Osteoblast (primary cell): ENCODE measurements at regions not wholly inside any gene's neighbourhood (a gene's known extent, or its start where the extent isn't known, plus 50 kb on each side); places are given as distances from the start of the nearest gene placed in this dataset.

Source experiments
- DNase-seq: peaks from one replicate; pipeline ENCODE4 v3.0.0; 2011; ENCODE audit warnings: low spot score, mixed read lengths; ENCODE audit not compliant: insufficient read length; ENCODE audit errors: missing footprints
- H2AFZ ChIP-seq: 2 replicates; pipeline ENCODE4 v1.6.0; 2011; ENCODE audit warnings: mild to moderate bottlenecking, low read length
- H3K27ac ChIP-seq: 2 replicates; pipeline ENCODE4 v1.5.1; 2011; ENCODE audit warnings: mild to moderate bottlenecking, low read depth, low read length, moderate library complexity
- H3K27me3 ChIP-seq: 2 replicates; pipeline ENCODE4 v1.6.0; 2012; ENCODE audit warnings: mild to moderate bottlenecking, control low read depth, inconsistent platforms, low read length, moderate library complexity; ENCODE audit not compliant: insufficient read depth
- H3K36me3 ChIP-seq: 2 replicates; pipeline ENCODE4 v1.5.1; 2011; ENCODE audit warnings: mild to moderate bottlenecking, low read length, control low read depth, moderate library complexity; ENCODE audit not compliant: insufficient read depth
- H3K4me1 ChIP-seq: 2 replicates; pipeline ENCODE4 v1.5.1; 2011; ENCODE audit warnings: mild to moderate bottlenecking, low read length, control low read depth, moderate library complexity; ENCODE audit not compliant: insufficient read depth
- H3K4me2 ChIP-seq: 2 replicates; pipeline ENCODE4 v1.6.0; 2011; ENCODE audit warnings: mild to moderate bottlenecking, low read length; ENCODE audit not compliant: insufficient read depth
- H3K4me3 ChIP-seq: fragments of 200-600 bp; sonication (generic); 3 replicates; pipeline ENCODE4 v1.5.1; 2012; ENCODE audit warnings: mild to moderate bottlenecking, low read length, inconsistent platforms; ENCODE audit not compliant: insufficient read depth
- H3K79me2 ChIP-seq: 2 replicates; pipeline ENCODE4 v1.6.0; 2012; ENCODE audit warnings: mild to moderate bottlenecking, low read length, control low read depth, inconsistent platforms; ENCODE audit not compliant: insufficient read depth
- H3K9me3 ChIP-seq: 2 replicates; pipeline ENCODE4 v1.5.1; 2011; ENCODE audit warnings: low read depth, low read length, control low read depth
- H4K20me1 ChIP-seq: 2 replicates; pipeline ENCODE4 v1.6.0; 2012; ENCODE audit warnings: mild to moderate bottlenecking, low read length, control low read depth; ENCODE audit not compliant: insufficient read depth
- TF ChIP-seq, protein P1 (sequence below): IDR thresholded peaks from 2 replicates; pipeline ENCODE4 v1.5.1; 2011; ENCODE audit warnings: mild to moderate bottlenecking, low read depth, low read length, moderate library complexity; ENCODE audit errors: extremely low read depth

DNA sequence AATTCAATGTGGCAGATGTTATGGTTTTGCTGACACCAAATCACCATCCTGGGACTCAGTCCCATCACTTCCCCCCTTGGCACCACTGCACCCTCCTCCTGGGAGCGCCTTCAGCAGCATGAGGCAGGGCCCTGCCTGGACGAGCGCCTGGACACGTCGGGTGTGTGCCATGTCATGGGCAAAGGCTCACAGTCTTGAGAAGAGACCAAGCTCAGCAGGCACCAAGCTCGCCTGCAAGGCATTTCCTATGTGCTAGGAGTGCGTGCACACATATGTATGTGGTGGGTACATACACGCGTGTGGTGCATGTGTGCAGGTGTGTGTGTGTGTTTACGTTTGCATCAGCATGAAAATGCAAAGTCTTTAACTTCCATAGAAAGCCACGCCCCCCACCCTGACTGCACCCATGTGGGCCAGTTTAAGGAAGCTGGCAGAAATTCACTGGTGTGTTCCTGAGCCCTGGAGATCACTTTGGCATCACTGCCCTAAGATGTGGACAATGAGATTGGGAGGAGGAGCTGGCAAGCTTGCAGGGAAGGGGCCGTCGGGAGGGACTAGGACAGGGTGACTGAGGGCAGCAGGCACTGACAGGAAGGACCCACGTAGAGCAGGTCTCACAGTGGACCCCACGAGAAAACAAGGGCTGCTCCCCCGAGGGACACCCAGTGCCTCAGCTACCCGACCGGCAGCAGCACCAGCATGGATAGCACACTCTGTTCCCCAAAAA is 169.9 kb upstream of the PPP2R2D start:
- TF ChIP-seq, protein P1, sequence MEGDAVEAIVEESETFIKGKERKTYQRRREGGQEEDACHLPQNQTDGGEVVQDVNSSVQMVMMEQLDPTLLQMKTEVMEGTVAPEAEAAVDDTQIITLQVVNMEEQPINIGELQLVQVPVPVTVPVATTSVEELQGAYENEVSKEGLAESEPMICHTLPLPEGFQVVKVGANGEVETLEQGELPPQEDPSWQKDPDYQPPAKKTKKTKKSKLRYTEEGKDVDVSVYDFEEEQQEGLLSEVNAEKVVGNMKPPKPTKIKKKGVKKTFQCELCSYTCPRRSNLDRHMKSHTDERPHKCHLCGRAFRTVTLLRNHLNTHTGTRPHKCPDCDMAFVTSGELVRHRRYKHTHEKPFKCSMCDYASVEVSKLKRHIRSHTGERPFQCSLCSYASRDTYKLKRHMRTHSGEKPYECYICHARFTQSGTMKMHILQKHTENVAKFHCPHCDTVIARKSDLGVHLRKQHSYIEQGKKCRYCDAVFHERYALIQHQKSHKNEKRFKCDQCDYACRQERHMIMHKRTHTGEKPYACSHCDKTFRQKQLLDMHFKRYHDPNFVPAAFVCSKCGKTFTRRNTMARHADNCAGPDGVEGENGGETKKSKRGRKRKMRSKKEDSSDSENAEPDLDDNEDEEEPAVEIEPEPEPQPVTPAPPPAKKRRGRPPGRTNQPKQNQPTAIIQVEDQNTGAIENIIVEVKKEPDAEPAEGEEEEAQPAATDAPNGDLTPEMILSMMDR, result no peak

GRCh38 chr10:131731780-131732630 is 168.8 kb upstream of the PPP2R2D start:
- H3K79me2 ChIP-seq, result no peaks in the 10 kb centered on the region
- TF ChIP-seq, protein P1, result no peak
- no peaks in the 10 kb centered on the region for H4K20me1 ChIP-seq
- H3K27me3 ChIP-seq, result no peaks in the 10 kb centered on the region
- no peak overlapping the region for H3K4me3 ChIP-seq
- DNase-seq, result peak; percentile 61
- no peak overlapping the region for H3K27ac ChIP-seq
- H3K9me3 ChIP-seq, result no peaks in the 10 kb centered on the region
- no peaks in the 10 kb centered on the region for H3K36me3 ChIP-seq
- no peak overlapping the region for H3K4me2 ChIP-seq
- H3K4me1 ChIP-seq, result no peaks in the 10 kb centered on the region
- H2AFZ ChIP-seq, result no peak overlapping the region

More for the DNA sequence above, 169.9 kb upstream of the PPP2R2D start:
- Histone ChIP-seq H3K36me3 (no peaks in the 10 kb centered on the region), H3K4me1 (no peaks in the 10 kb centered on the region), H3K4me3 (no peak overlapping the region), H4K20me1 (no peaks in the 10 kb centered on the region), H2AFZ (no peak overlapping the region), H3K9me3 (no peaks in the 10 kb centered on the region), H3K27ac (no peak overlapping the region), H3K4me2 (no peak overlapping the region), H3K79me2 (no peaks in the 10 kb centered on the region), H3K27me3 (no peaks in the 10 kb centered on the region)
- DNase-seq, result no peak

DNA sequence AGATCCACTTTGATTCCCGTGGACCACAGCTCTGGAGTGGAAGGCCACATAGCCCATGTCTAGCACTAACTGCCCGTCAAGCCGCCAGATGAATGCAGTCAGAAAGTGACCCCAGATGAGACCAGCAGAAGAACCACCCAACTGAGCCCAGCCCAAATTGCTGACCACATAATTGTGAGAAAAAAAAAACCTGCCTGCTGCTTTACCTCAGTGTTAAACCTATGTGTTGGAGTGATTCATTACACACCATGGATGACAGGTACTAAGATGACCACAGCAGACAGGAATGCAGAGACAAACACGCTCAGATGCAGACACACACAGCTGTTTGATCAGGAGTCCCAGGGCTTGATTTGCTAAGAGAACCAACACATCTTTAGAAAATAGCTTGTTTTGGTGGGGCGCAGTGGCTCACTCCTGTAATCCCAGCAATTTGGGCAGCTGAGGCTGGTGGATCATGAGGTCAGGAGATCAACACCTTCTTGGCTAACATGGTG is 168.1 kb upstream of the PPP2R2D start:
- Histone ChIP-seq H3K36me3 (no peaks in the 10 kb centered on the region), H3K4me2 (no peak overlapping the region), H3K27me3 (no peaks in the 10 kb centered on the region), H3K79me2 (no peaks in the 10 kb centered on the region), H3K4me1 (no peaks in the 10 kb centered on the region), H3K27ac (no peak overlapping the region), H3K4me3 (no peak overlapping the region), H2AFZ (no peak overlapping the region), H4K20me1 (no peaks in the 10 kb centered on the region), H3K9me3 (no peaks in the 10 kb centered on the region)
- TF ChIP-seq, protein P1, result no peak
- peak; percentile 62 for DNase-seq

GRCh38 chr10:131733596-131733995 is 167.2 kb upstream of the PPP2R2D start:
- H3K4me1 ChIP-seq, result no peaks in the 10 kb centered on the region
- DNase-seq, result no peak
- TF ChIP-seq, protein P1, result no peak
- no peaks in the 10 kb centered on the region for H3K27me3 ChIP-seq
- H2AFZ ChIP-seq, result no peak overlapping the region
- H3K9me3 ChIP-seq, result no peaks in the 10 kb centered on the region
- H3K4me3 ChIP-seq, result no peak overlapping the region
- no peaks in the 10 kb centered on the region for H3K79me2 ChIP-seq
- no peaks in the 10 kb centered on the region for H3K36me3 ChIP-seq
- H4K20me1 ChIP-seq, result no peaks in the 10 kb centered on the region
- H3K27ac ChIP-seq, result no peak overlapping the region
- H3K4me2 ChIP-seq, result no peak overlapping the region
